NCI-H1417 (cell line): ENCODE measurements at regions not wholly inside any gene's neighbourhood (a gene's known extent, or its start where the extent isn't known, plus 50 kb on each side); places are given as distances from the start of the nearest gene placed in this dataset.
"Not testable (repeated sequence)": the region's sequence is repeated elsewhere in the genome, so short reads cannot be mapped to it uniquely, and the experiment has no call there.

Experiments used
- DNase-seq, 3 experiments: peaks; one replicate each; lab custom pipeline; 2025; lab: John Stamatoyannopoulos, UW

DNA sequence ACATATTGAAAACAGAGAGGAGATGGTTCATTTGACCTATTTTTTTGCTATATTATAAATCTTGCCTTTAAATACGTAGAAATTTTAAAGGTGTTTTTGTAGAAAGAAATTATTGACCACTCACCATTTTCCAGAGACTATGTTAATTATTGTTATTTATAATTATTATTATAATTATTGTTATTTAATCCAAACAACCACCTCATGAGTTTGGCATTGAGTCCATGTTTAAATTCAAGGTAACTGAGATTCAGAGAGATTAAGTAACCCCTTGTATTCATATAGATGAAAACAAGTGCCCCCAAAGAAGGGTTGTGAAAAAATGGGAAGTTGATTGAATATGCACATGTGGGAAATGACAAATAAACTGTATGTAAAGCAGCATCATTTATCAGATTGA is 692.5 kb upstream of the MIR17HG start:
- no peak for DNase-seq

DNA sequence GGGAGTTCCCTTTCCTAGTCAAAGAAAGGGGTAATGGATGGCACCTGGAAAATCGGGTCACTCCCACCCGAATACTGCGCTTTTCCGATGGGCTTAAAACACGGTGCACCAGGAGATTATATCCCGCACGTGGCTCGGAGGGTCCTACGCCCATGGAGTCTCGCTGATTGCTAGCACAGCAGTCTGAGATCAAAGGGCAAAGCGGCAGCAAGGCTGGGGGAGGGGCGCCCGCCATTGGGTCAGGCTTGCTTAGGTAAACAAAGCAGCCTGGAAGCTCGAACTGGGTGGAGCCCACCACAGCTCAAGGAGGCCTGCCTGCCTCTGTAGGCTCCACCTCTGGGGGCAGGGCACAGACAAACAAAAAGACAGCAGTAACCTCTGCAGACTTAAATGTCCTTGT is 683.3 kb upstream of the MIR17HG start:
- not testable (repeated sequence) for DNase-seq

DNA sequence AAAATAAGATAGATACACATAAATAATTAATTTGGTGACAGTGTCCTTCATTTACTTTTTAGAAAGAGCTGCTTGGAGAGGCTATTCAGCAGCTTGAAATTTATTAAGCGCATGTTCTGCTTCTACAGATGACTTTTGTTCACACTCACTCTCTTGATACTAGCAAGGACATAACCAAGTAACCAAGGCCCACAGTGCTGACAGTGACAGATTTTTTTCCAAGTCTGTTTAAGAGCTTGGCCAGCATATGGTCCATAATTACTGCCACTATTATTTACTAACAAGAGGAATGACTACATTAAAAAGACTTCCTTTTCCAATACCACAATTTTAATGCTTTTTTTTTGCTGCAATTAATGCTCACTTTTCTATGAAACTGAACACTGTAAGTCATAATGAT is 673.7 kb upstream of the MIR17HG start:
- DNase-seq, result peak in 2 of 3 experiments; percentile 49 to 85

DNA sequence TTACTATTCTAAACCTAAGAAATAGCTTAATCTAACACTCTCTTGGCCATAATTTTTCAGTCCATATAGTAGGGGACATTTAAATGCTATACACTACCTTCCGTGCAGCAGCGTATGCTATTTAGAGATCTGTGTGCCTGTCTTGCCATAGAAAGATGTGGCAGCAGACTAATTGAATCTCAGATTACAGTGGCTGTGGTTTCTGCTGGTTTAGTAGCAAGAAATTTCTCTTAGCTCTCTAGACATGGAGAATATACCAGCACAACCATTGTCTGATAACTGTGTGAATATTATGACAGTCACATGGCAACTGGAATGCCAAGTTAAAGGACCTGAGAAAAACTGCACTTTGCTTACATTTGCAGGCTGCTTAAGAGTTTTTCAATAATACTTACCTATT is 672.4 kb upstream of the MIR17HG start:
- DNase-seq, result peak in 2 of 3 experiments; percentile 46 to 64

DNA sequence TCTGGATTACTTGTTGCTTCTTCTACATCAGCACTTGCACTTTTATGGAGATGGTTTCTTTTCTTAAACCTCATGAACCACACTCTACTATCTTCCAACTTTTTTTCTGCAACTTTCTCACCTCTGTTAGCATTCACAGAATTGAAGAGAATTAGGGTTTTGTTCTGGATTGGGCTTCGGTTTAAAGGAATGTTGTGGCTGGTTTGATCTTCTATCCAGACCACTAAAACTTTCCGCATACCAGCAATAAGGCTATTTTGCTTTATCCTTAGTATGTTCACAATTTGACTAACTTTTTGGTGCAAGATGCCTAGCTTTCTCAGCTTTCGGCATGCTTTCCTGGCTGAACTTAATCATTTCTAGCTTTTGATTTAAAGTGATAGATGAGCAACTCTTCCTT is 666.7 kb upstream of the MIR17HG start:
- no peak for DNase-seq

DNA sequence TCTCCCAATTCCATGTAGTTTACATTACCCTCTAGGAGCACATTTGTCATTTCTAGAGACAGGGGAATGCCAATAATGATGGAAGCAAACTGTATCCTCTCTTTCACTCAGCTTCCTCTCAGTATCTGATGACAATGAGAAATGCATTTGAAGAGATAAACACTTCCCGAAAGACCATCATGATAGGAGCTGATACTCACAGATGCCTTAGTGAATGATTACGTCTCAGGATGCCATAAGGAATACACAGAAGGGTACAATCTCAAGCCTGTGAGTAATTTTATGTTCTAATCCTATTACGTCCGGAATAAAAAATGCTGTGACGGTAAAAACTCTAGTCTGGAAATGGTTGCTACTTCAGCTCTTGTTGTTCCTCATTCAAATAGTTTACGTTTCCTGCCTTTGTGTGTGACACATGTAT is 663.8 kb upstream of the MIR17HG start:
- DNase-seq, result no peak

DNA sequence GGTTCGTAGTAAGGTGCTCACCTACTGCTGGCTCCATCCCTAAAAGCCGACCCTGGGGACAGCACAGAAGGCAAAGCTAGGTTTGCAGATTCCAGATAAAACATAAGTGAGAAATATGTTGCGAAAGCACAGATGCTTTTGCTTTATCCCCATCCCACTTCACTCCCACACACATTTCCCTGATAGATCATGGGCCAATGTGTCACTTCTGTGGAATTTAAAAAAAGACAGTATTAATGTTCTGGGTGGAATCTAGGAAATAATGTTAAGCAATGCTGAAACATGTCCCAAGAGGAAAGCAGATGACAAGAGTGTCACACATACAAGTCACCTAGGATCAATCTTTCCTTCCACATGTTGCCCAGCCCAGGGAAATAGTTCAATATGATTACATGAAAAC is 661.0 kb upstream of the MIR17HG start:
- no peak for DNase-seq

DNA sequence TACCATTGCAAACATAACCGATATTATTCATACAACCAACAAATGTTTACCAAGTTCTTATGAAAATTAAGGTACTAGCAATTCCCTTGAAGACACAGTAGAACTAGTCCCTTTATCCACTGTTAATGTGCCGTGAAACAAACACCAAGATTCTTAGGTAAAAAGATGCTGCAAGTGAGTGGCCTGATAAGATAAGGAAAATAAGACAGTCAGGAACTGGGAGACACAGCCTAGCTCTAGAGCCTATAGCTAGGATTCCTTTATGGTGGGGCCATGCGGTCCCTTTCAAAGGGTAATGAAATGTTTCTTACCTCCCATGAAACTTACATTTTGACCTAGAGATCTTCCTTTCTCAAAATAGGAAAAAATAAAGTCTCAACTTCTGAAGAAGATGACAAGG is 658.4 kb upstream of the MIR17HG start:
- no peak for DNase-seq

DNA sequence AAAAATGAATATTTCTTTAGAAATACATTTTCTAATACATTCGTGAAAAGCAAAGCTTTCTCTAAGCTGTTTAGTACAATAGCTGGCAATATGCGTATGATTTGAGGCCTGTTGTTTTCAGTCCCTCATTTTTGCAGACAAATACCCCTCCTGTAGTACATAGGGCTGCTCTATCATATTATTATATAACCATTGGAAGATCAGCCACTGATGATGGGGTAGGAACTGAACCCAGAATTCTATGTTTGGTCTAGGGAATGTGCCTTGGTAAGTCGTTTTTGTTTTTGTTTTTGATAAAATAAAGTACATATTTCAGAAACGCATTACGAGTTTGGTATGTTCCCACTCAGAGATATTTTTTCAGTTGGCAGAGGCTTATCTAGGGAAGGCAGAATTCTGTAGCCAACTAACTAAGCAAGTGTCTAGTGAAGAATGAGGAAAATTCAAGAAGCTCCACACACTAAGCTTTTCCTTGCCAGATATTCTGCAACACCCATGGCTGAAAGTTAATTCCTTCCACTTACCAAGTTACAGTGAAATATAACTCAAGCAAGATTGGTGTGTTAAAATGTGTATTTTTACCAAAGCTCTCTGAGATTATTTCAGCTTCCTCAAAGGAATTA is 656.9 kb upstream of the MIR17HG start:
- DNase-seq, result no peak

DNA sequence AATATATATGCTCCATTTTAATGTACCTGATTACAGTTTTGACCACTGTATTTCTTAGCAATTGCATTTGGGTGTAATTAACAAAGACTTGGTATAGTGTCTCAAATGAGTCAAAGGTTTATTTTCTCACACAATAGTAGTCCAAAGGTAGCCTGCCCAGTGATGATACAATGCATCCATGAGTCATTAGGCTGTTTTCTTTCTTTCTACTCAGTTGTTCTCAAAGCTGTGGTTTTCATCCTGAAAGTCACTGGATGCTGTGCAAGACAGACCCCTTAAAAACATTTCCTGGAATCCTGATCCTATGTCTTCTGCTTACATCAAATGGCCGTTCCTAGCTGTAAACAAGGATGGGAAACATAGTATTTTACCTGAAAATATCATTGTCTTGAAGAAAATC is 651.2 kb upstream of the MIR17HG start:
- DNase-seq, result no peak

DNA sequence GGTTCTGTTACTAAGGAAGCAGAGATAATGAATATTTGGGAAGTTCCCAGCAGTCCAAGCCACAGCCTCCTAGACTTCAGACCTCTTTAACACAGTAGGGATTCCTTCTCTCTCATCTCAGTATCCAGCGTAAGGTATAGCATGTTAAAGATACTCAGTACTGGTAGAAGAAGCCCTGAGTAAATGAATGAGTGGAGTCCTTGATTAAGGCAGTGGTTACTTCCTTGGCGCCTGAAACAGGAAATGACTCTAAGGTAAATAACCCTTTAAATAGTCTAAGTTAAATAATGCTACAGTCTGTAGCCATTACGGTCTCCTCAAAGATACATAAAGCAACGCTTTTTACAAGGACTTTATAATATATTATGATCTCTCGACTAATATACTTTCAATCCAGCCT is 650.8 kb upstream of the MIR17HG start:
- no peak for DNase-seq

DNA sequence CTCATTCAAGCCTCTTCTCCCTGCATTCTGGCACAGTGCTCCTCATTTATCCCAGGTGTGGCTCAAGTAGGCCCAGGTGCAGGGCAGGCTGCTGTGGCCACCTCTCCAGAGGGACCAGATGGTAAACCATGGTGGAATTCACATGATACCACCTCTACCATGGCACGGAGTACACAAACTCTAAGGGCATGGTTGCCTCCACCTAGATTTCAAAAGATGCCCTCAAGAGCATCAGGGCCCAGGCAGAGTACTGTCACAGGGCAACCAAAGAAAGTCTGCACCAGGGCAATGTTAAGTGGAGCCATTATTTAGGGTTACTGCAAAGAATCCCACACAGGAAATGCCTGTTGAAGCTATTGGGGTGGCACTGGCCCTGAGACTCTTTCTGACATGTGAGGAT is 647.1 kb upstream of the MIR17HG start:
- DNase-seq, result no peak

DNA sequence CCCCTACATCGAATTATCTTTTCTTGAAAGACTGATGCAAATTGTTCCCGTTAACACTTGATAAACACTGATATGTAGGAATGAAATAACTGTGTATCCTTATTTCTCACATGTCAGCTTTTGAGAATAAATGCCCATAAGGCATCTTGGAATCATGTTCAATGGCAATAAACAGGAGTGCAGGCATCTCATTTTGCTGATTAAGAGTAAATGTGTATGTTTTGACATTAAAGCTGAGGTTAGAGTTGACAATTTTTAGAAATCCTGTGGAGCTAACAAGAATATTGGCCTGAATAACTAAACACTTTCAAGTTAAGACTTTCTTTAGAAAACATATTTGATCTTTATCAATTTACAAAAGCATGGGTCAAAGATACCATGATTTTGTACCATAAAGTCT is 646.2 kb upstream of the MIR17HG start:
- no peak for DNase-seq

DNA sequence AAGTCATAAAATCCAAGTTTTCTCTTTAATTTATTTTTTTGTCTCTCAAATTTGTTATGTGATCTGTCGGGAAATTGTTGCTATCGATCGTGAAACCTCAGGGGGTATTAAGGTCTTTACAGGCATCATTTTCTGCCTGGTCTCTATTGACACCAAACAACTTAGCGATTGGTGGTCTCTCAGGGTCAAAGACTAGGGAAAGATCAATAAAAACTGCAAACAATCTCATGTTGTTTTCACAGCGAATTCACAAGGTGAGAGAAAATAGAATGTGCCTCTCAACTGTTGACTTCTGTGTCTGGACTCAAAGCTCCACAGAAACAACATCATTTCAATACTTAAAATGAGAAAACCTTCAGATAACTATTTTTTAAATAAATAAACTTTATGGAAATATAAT is 645.4 kb upstream of the MIR17HG start:
- DNase-seq, result no peak

DNA sequence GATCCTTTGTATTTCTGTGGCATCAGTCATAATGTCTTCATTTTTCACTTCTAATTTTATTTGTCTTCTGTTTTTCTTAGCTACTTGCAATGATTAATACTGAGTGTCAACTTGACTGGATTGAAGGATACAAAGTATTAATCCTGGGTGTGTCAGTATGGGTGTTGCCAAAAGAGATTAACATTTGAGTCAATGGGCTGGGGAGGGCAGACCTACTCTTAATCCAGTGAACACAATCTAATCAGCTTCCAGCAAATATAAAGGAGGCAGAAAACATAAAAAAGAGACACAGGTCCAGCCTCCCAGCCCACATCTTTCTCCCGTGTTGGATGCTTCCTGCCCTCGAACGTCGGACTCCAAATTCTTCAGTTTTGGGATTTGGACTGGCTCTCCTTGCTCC is 640.9 kb upstream of the MIR17HG start:
- DNase-seq, result no peak

DNA sequence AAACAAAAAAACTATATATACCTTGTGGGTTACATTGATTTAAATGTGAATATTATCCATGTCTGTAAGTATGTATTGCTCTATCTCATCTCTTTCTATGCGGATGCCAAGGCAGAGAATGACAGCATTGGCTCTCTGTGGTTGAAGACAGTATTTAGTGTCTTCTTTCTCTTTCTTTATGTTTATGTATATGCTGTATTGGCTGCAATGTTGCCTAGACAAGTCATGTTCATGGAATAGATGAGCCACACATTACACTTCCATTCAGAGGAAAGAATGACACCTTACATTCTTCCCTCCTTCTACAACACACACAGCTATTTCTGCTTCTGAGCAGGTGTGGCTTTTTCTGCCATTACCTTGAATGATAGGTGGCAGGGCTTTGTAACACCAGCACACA is 639.4 kb upstream of the MIR17HG start:
- DNase-seq, result no peak

DNA sequence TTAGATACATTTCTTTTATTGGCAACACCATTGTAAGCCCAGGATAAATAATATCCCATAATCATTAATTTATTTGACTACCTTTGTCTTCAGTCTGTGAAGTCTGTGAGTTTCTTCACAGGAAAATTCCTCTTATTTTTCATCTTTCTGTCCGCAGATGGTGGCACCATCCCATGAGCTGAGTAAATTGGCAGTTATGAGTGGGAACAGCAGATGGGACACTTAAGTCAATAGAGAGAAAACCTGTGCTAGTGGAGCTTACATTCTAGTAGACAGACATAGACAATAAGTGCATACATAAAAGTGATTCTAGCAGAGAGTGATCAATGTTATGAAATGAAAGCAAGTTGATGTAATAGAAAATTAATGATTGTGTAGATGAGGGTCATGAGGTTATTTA is 638.2 kb upstream of the MIR17HG start:
- no peak for DNase-seq

DNA sequence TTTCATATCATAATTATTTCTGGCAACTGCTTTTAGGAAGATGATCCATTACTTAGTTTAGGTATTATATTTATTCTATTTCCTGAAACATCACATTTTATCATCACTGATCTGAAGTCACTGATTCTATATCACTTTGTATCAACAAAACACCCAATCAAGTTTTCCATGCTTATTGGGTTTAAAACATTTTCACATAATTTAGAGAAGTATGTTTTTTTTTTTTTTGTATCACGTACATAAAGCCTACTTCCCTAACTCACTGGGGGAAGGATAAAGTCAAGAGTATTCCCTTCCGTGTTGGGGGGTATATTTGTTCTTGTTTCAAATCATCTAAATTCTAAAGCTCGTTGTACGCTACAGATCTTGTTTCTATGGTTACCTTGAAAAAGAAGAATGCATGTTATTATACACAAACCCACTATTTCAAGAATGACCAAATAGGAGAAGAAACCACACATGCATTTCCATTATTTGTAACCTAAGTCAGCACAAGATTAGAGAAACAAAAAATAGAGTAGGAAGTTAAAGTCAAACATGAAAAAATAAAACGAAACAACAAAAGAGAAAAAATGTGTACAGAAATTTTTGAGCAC is 637.2 kb upstream of the MIR17HG start:
- DNase-seq, result no peak

DNA sequence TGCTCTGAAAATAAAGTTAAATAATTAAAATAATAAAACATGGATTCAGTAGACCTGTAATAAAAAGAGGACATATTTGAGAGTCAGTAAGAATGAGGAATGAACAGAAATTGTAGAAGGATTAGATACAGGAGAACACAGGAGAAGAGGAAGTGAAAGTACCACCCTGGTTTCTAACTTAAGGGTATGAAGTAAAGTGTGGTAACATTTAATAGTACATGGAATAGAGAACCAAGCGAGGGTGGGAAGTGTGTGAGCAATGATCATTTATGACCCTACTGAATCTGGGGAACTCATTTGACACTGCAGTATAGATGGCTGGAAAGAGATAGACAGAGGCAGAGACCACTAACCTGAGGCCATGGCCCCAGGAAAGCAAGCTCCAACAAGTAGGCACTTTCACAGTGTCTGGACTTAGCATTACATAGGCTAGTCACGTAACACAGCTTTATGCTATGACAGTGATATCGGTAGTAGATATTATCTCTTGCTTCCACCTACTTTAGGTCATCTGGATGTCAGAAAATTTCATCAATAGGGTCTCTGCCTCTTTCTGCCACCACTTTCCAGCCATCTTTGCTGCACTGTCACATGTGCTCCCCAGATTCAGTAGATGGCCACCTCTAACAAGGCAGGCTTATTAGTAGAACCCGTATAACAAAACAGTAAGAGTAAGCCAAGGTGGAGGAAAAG is 633.9 kb upstream of the MIR17HG start:
- DNase-seq, result no peak

DNA sequence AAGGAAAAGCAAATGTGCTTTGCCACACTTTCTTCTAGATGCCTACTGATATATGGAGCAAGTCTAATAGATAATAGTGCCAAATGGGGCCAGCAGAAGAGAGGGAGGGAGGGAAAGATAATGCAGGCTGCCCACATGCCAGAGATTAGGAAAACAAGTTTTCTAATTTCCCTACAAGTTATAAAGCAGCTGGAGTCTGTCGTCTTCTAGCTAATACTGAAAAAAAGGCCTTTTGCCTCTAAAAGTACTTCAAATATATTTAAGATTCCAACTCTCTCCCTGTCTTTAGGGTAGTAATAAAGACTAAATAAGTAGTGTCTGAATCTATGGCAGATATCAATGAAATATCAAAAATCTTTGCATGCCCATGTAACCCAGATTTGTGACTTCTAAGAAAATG is 632.0 kb upstream of the MIR17HG start:
- DNase-seq, result no peak

DNA sequence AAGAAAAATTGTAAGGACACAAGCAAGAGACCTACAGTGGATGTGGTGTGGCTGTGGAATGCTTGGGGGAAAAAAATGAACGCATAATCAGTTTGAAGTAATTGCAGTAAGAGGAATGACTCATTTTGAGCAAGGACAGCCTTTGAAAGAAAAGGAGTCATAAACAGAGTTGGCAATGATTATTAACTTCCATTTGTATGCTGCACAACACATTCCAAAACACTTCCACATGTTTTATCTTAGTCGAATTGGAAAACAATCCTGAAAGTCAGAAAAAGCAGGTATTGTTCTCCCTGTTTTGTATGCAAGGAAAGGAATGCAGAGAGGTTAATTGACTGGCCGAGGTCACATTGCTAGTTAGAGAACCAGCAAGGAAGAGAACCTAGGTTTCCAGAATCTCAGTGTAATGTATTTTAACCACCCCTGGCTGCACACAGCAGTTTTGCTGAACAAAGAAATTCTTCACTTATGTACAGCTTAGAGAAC is 630.0 kb upstream of the MIR17HG start:
- no peak for DNase-seq

DNA sequence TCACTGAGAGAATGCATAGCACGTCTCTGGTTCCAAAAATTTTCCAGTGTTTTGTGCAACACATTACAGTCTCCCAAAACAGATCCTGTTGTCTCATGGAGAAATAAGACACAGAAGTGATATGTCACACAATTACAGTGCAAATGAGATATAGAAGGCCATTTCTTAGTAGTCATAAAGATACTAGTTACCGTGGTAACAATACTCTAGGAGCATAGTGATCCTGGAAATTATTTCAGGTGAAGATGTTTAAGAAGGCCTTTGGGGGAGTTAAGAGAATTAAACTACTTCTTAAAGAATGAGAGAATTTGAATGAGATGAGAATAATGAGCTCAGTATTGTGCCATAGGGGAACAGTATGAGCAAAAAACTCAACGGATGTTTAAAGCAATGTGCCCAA is 628.0 kb upstream of the MIR17HG start:
- no peak for DNase-seq

DNA sequence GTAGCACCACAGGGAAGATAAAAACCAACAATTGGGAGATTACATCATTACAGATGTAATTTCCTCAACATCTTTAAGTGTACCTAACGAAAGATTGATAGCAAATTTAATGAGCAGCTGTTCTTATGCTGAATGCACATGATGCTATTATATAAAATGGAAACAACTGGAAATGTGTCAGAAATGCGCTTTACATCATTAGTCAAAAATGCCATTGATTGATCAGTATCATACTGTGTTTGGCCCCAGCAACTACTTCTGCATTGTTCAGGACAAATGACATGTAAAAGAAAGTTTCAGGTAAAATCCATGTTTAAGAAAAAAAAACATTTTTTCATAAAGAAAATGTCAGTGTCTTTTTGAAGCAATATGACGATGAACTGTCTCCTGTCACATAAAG is 625.5 kb upstream of the MIR17HG start:
- DNase-seq, result peak in 1 of 3 experiments; percentile 22

DNA sequence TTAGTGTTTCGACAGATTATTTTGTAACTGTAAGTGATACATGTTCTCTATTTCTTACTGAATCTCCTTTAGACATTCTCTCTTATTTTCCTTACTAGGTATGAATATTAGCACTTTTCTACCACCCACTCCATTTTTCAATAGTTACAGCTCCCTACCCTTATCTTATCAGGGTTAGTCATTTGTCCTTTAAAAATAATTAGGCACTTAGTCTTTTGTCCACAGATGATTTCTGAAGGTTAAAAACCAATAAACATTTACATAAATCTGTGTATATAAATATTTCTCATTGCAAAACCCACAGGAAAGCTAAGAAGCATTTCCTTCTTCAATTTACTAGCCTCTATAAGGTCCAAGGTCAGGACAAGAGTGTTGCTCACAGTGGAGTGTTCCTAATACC is 624.1 kb upstream of the MIR17HG start:
- no peak for DNase-seq
